KMS-11 (cell line): ENCODE measurements at regions not wholly inside any gene's neighbourhood (a gene's known extent, or its start where the extent isn't known, plus 50 kb on each side); places are given as distances from the start of the nearest gene placed in this dataset.

Experiments
- H2AFZ ChIP-seq: fragments of 200-600 bp; sonication (generic); 2 replicates; pipeline ENCODE4 v1.6.1; 2016; ENCODE audit warnings: antibody characterized with exemption, mixed run types, low read depth
- H3K27ac ChIP-seq: fragments of 200-600 bp; sonication (generic); 2 replicates; pipeline ENCODE4 v1.6.1; 2016; ENCODE audit warnings: mild to moderate bottlenecking, mixed run types
- H3K27me3 ChIP-seq: fragments of 200-600 bp; sonication (generic); 2 replicates; pipeline ENCODE4 v1.6.1; 2017; ENCODE audit warnings: mild to moderate bottlenecking, low read depth, mixed run types, moderate library complexity; ENCODE audit not compliant: insufficient read depth
- H3K36me3 ChIP-seq: fragments of 200-600 bp; sonication (generic); 2 replicates; pipeline ENCODE4 v1.6.1; 2017; ENCODE audit warnings: mild to moderate bottlenecking, mixed run types; ENCODE audit not compliant: insufficient read depth
- H3K4me1 ChIP-seq: fragments of 200-600 bp; sonication (generic); 2 replicates; pipeline ENCODE4 v1.6.1; 2016; ENCODE audit warnings: mild to moderate bottlenecking, low read depth, mixed run types; ENCODE audit not compliant: poor library complexity, severe bottlenecking
- H3K4me2 ChIP-seq: fragments of 200-600 bp; sonication (generic); 2 replicates; pipeline ENCODE4 v1.7.0; 2016; ENCODE audit warnings: mild to moderate bottlenecking, mixed run types
- H3K4me3 ChIP-seq: fragments of 200-600 bp; sonication (generic); IDR thresholded peaks from 2 replicates; pipeline ENCODE4 v1.6.1; 2017; ENCODE audit warnings: low read depth, low read length, mixed read lengths; ENCODE audit not compliant: insufficient read depth
- H3K79me2 ChIP-seq: fragments of 200-600 bp; sonication (generic); 2 replicates; pipeline ENCODE4 v1.6.1; 2016; ENCODE audit warnings: low read depth, mixed run types; ENCODE audit not compliant: insufficient read depth
- H3K9ac ChIP-seq: fragments of 200-600 bp; sonication (generic); 2 replicates; pipeline ENCODE4 v1.6.1; 2016; ENCODE audit warnings: mild to moderate bottlenecking, mixed run types
- H4K20me1 ChIP-seq: fragments of 200-600 bp; sonication (generic); 2 replicates; pipeline ENCODE4 v1.6.1; 2016; ENCODE audit warnings: mild to moderate bottlenecking, mixed run types; ENCODE audit not compliant: insufficient read depth
- CTCF ChIP-seq: fragments of 200-600 bp; sonication (generic); conservative IDR thresholded peaks from 2 replicates; pipeline ENCODE4 v1.6.1; 2017; ENCODE audit warnings: low read depth, mild to moderate bottlenecking, antibody characterized with exemption, low read length, moderate library complexity, mixed read lengths

- no peak overlapping the region for H3K4me2 ChIP-seq
- H3K9ac ChIP-seq, result no peak overlapping the region
Measured at GRCh38 chr16:73565263-73565662, 517.3 kb upstream of the ZFHX3 start.

GRCh38 chr16:73563709-73564108, 515.8 kb upstream of the ZFHX3 start:
- no peaks in the 10 kb centered on the region for H3K36me3 ChIP-seq
- no peak for TF ChIP-seq CTCF
- H3K27ac ChIP-seq, result no peak overlapping the region

More at GRCh38 chr16:73565263-73565662, 517.3 kb upstream of the ZFHX3 start:
- Histone ChIP-seq H3K27ac (no peak overlapping the region), H3K4me1 (no peaks in the 10 kb centered on the region), H3K79me2 (no peaks in the 10 kb centered on the region), H3K27me3 (no peaks in the 10 kb centered on the region), H2AFZ (no peak overlapping the region), H4K20me1 (no peaks in the 10 kb centered on the region), H3K36me3 (no peaks in the 10 kb centered on the region), H3K4me3 (no peak overlapping the region)
- no peak for TF ChIP-seq CTCF

GRCh38 chr16:73560497-73560896, 512.6 kb upstream of the ZFHX3 start:
- no peak overlapping the region for H3K9ac ChIP-seq
- no peak overlapping the region for H3K4me2 ChIP-seq
- H3K27me3 ChIP-seq, result no peaks in the 10 kb centered on the region
- no peaks in the 10 kb centered on the region for H3K79me2 ChIP-seq
- H3K4me1 ChIP-seq, result no peaks in the 10 kb centered on the region
- no peaks in the 10 kb centered on the region for H4K20me1 ChIP-seq
- no peak overlapping the region for H3K27ac ChIP-seq
- TF ChIP-seq CTCF, result no peak
- H3K4me3 ChIP-seq, result no peak overlapping the region
- no peaks in the 10 kb centered on the region for H3K36me3 ChIP-seq
- H2AFZ ChIP-seq, result no peak overlapping the region

More at GRCh38 chr16:73563709-73564108, 515.8 kb upstream of the ZFHX3 start:
- Histone ChIP-seq H3K4me1 (no peaks in the 10 kb centered on the region), H2AFZ (no peak overlapping the region), H3K4me2 (no peak overlapping the region), H3K27me3 (no peaks in the 10 kb centered on the region), H4K20me1 (no peaks in the 10 kb centered on the region), H3K9ac (no peak overlapping the region), H3K4me3 (no peak overlapping the region), H3K79me2 (no peaks in the 10 kb centered on the region)

- Histone ChIP-seq H3K4me3 (no peak overlapping the region), H3K9ac (no peak overlapping the region), H3K36me3 (no peaks in the 10 kb centered on the region)
Measured at GRCh38 chr16:73558219-73558618, 510.3 kb upstream of the ZFHX3 start.

More at GRCh38 chr16:73558219-73558618, 510.3 kb upstream of the ZFHX3 start:
- Histone ChIP-seq H2AFZ (no peak overlapping the region), H3K27me3 (no peaks in the 10 kb centered on the region), H3K27ac (no peak overlapping the region), H3K4me1 (no peaks in the 10 kb centered on the region), H3K79me2 (no peaks in the 10 kb centered on the region), H4K20me1 (no peaks in the 10 kb centered on the region), H3K4me2 (no peak overlapping the region)
- TF ChIP-seq CTCF, result no peak
